H1 (cell line): ENCODE measurements at regions not wholly inside any gene's neighbourhood (a gene's known extent, or its start where the extent isn't known, plus 50 kb on each side); places are given as distances from the start of the nearest gene placed in this dataset.

Experiments
- CTCF ChIA-PET: fragments of 300-600 bp; sonication (Branson Sonifier 250); formaldehyde crosslinking; loops from one replicate; lab custom pipeline; 2021; ENCODE audit not compliant: partially characterized antibody; lab: Charles Lee
- POLR2A ChIA-PET: fragments of 300-600 bp; sonication (Branson Sonifier 250); formaldehyde crosslinking; loops from one replicate; lab custom pipeline; 2021; ENCODE audit warnings: inconsistent platforms; ENCODE audit not compliant: partially characterized antibody; lab: Charles Lee
- DNase-seq, 2 experiments: peaks; one replicate each; pipeline versions ENCODE4 v3.0.0 to v3.0.0-alpha.2; 2010 to 2022; ENCODE audit warnings: low spot score in 2 of 2, low read depth in 1 of 2, mixed read lengths in 1 of 2
- FAIRE-seq: peaks from 2 replicates; lab custom pipeline; 2011; peaks lifted over from hg19 to GRCh38; lab: Jason Lieb, UNC
- H2AFZ ChIP-seq: 2 replicates; pipeline ENCODE4 v1.8.1; 2012; ENCODE audit warnings: low read length, inconsistent platforms
- H2AK5ac ChIP-seq: 2 replicates; pipeline ENCODE4 v1.6.1; 2013; ENCODE audit warnings: low read depth, low read length
- H2BK120ac ChIP-seq: replicated peaks from 2 replicates; pipeline ENCODE3; 2013; ENCODE audit warnings: low read depth, low read length, inconsistent platforms
- H2BK12ac ChIP-seq: 2 replicates; pipeline ENCODE4 v1.6.1; 2013; ENCODE audit warnings: low read depth, low read length
- H2BK15ac ChIP-seq: 2 replicates; pipeline ENCODE4 v1.6.1; 2013; ENCODE audit warnings: low read length
- H2BK20ac ChIP-seq: 2 replicates; pipeline ENCODE4 v1.6.1; 2013; ENCODE audit warnings: low read length
- H2BK5ac ChIP-seq: 2 replicates; pipeline ENCODE4 v1.6.1; 2013; ENCODE audit warnings: low read depth, low read length
- H3K14ac ChIP-seq: 2 replicates; pipeline ENCODE4 v1.6.1; 2013; ENCODE audit warnings: inconsistent platforms; ENCODE audit not compliant: insufficient read length
- H3K18ac ChIP-seq: 2 replicates; pipeline ENCODE4 v1.6.1; 2013; ENCODE audit warnings: low read length; ENCODE audit errors: extremely low read depth
- H3K23ac ChIP-seq: 2 replicates; pipeline ENCODE4 v1.6.1; 2013; ENCODE audit warnings: inconsistent platforms; ENCODE audit not compliant: insufficient read length
- H3K23me2 ChIP-seq: 2 replicates; pipeline ENCODE4 v1.6.1; 2013; ENCODE audit warnings: low read depth, low read length
- H3K27ac ChIP-seq: 2 replicates; pipeline ENCODE4 v1.6.1; 2011; ENCODE audit warnings: low read depth, low read length, inconsistent platforms
- H3K27me3 ChIP-seq, 4 experiments: replicated peaks in 1 of 4; 1 replicate in 1 of 4; 2 replicates in 3 of 4; pipeline versions ENCODE4 v1.6.1 to v1.8.1; 2011 to 2013; ENCODE audit warnings: low read length in 3 of 4, mild to moderate bottlenecking in 3 of 4, inconsistent platforms in 2 of 4, mixed read lengths in 2 of 4, moderate library complexity in 1 of 4; ENCODE audit not compliant: control insufficient read depth in 3 of 4, insufficient read depth in 3 of 4; ENCODE audit errors: extremely low read depth in 1 of 4
- H3K36me3 ChIP-seq, 4 experiments: 2 replicates each; pipeline versions ENCODE4 v1.6.1 to v1.8.1; 2011 to 2013; ENCODE audit warnings: mild to moderate bottlenecking in 4 of 4, low read length in 3 of 4, moderate library complexity in 2 of 4, control low read depth in 1 of 4, inconsistent platforms in 1 of 4; ENCODE audit not compliant: insufficient read depth in 4 of 4, control insufficient read depth in 2 of 4
- H3K4ac ChIP-seq: replicated peaks from 2 replicates; pipeline ENCODE3; 2013; ENCODE audit warnings: low read length, low read depth, mixed read lengths, inconsistent platforms; ENCODE audit not compliant: insufficient read length
- H3K4me1 ChIP-seq, 4 experiments: replicated peaks in 1 of 4; 1 replicate in 1 of 4; 2 replicates in 3 of 4; pipeline versions ENCODE4 v1.6.1 to v1.8.1; 2011 to 2013; ENCODE audit warnings: low read length in 3 of 4, inconsistent platforms in 2 of 4, mixed read lengths in 1 of 4; ENCODE audit not compliant: insufficient read depth in 4 of 4, control insufficient read depth in 3 of 4
- H3K4me2 ChIP-seq, 2 experiments: 2 replicates each; pipeline versions ENCODE4 v1.6.1 to v1.8.1; 2011 to 2013; ENCODE audit warnings: low read depth in 2 of 2, low read length in 2 of 2, control low read depth in 1 of 2, inconsistent platforms in 1 of 2, mild to moderate bottlenecking in 1 of 2; ENCODE audit not compliant: insufficient read depth in 1 of 2
- H3K4me3 ChIP-seq, 4 experiments: fragments of 200-600, 300-600 bp in 1 of 4; sonication (generic), shearing (Covaris generic), sonication (Bioruptor Twin) in 1 of 4; 2 replicates each; pipeline versions ENCODE4 v1.5.1 to v1.8.1; 2011 to 2016; ENCODE audit warnings: low read length in 4 of 4, low read depth in 3 of 4, control low read depth in 2 of 4, inconsistent platforms in 2 of 4, mild to moderate bottlenecking in 2 of 4, mixed read lengths in 1 of 4, moderate library complexity in 1 of 4; ENCODE audit not compliant: insufficient read depth in 2 of 4; ENCODE audit errors: extremely low read depth in 1 of 4
- H3K56ac ChIP-seq: replicated peaks from 2 replicates; pipeline ENCODE3; 2013; ENCODE audit warnings: low read depth, mild to moderate bottlenecking, mixed read lengths, low read length, inconsistent platforms; ENCODE audit not compliant: insufficient read length
- H3K79me1 ChIP-seq: 2 replicates; pipeline ENCODE4 v1.6.1; 2013; ENCODE audit warnings: low read depth, low read length, control low read depth
- H3K79me2 ChIP-seq, 2 experiments: 2 replicates each; pipeline versions ENCODE4 v1.6.1 to v1.8.1; 2012 to 2013; ENCODE audit warnings: low read length in 2 of 2, mild to moderate bottlenecking in 2 of 2, inconsistent platforms in 1 of 2; ENCODE audit not compliant: insufficient read depth in 2 of 2, control insufficient read depth in 1 of 2
- H3K9ac ChIP-seq, 4 experiments: replicated peaks in 1 of 4; 1 replicate in 1 of 4; 2 replicates in 3 of 4; pipeline versions ENCODE4 v1.6.1 to v1.8.1; 2011 to 2013; ENCODE audit warnings: low read depth in 3 of 4, low read length in 3 of 4, control low read depth in 2 of 4, mild to moderate bottlenecking in 2 of 4, moderate library complexity in 2 of 4, inconsistent platforms in 1 of 4; ENCODE audit errors: extremely low read depth in 1 of 4
- H3K9me3 ChIP-seq, 2 experiments: 2 replicates each; pipeline versions ENCODE4 v1.6.1 to v1.8.1; 2012 to 2013; ENCODE audit warnings: mild to moderate bottlenecking in 2 of 2, moderate library complexity in 2 of 2, control low read depth in 1 of 2, inconsistent platforms in 1 of 2, low read depth in 1 of 2, low read length in 1 of 2, mixed read lengths in 1 of 2; ENCODE audit not compliant: insufficient read depth in 2 of 2
- H4K20me1 ChIP-seq, 2 experiments: replicated peaks in 1 of 2; 2 replicates each; pipeline versions ENCODE3 to v1.8.1; 2011 to 2013; ENCODE audit warnings: inconsistent platforms in 2 of 2, low read length in 2 of 2, mild to moderate bottlenecking in 1 of 2; ENCODE audit not compliant: insufficient read depth in 2 of 2, control insufficient read depth in 1 of 2
- H4K5ac ChIP-seq: 2 replicates; pipeline ENCODE4 v1.6.1; 2013; ENCODE audit warnings: low read length, low read depth, mixed read lengths, inconsistent platforms; ENCODE audit not compliant: insufficient read length
- H4K8ac ChIP-seq: 2 replicates; pipeline ENCODE4 v1.8.0; 2013; ENCODE audit warnings: mild to moderate bottlenecking, moderate library complexity, low read length, inconsistent platforms; ENCODE audit not compliant: insufficient read depth; ENCODE audit errors: extremely low read depth
- H4K91ac ChIP-seq: replicated peaks from 2 replicates; pipeline ENCODE3; 2013; ENCODE audit warnings: low read length, mixed read lengths, inconsistent platforms; ENCODE audit not compliant: insufficient read length
- CBX8 ChIP-seq: fragments of 300-800, 300-1000 bp; sonication (generic); IDR thresholded peaks from 2 replicates; pipeline ENCODE4 v1.7.1; 2016; ENCODE audit warnings: low read depth, low read length, borderline replicate concordance
- CHD1 ChIP-seq: IDR thresholded peaks from 2 replicates; pipeline ENCODE4 v1.6.1; 2012; ENCODE audit warnings: low read depth, low read length, improper control_type of control experiment
- CREB1 ChIP-seq: IDR thresholded peaks from 2 replicates; pipeline ENCODE4 v1.6.1; 2012; ENCODE audit warnings: inconsistent platforms
- CTBP2 ChIP-seq: IDR thresholded peaks from 2 replicates; pipeline ENCODE4 v1.7.0; 2011; ENCODE audit warnings: borderline replicate concordance, mild to moderate bottlenecking, moderate library complexity, mixed read lengths, low read length; ENCODE audit not compliant: insufficient read depth, insufficient read length
- EGR1 ChIP-seq: IDR thresholded peaks from 2 replicates; pipeline ENCODE4 v1.6.1; 2011; ENCODE audit warnings: low read depth, low read length, borderline replicate concordance
- GTF2F1 ChIP-seq: IDR thresholded peaks from 2 replicates; pipeline ENCODE4 v1.6.1; 2012; ENCODE audit warnings: low read depth, low read length, improper control_type of control experiment, borderline replicate concordance
- HDAC2 ChIP-seq, 2 experiments: fragments of 300-600 bp in 1 of 2; sonication (generic) in 1 of 2; IDR thresholded peaks; 2 replicates each; pipeline ENCODE4 v1.6.1; 2011 to 2012; ENCODE audit warnings: low read depth in 2 of 2, low read length in 2 of 2, mild to moderate bottlenecking in 2 of 2, moderate library complexity in 2 of 2, borderline replicate concordance in 1 of 2, inconsistent platforms in 1 of 2
- KDM1A ChIP-seq: fragments of 200-600, 300-600 bp; sonication (generic); IDR thresholded peaks from 2 replicates; pipeline ENCODE4 v1.7.1; 2016; ENCODE audit warnings: mild to moderate bottlenecking, low read length, borderline replicate concordance
- MAFK ChIP-seq: IDR thresholded peaks from 2 replicates; pipeline ENCODE4 v1.6.1; 2012; ENCODE audit warnings: low read depth, mild to moderate bottlenecking, improper control_type of control experiment, low read length
- SIX5 ChIP-seq: IDR thresholded peaks from 2 replicates; pipeline ENCODE4 v1.6.1; 2011; ENCODE audit warnings: mild to moderate bottlenecking, low read depth, low read length
- SRF ChIP-seq: IDR thresholded peaks from 2 replicates; pipeline ENCODE4 v1.6.1; 2011; ENCODE audit warnings: mild to moderate bottlenecking, low read depth, low read length, moderate library complexity
- TAF1 ChIP-seq: IDR thresholded peaks from 2 replicates; pipeline ENCODE4 v1.6.1; 2011; ENCODE audit warnings: mild to moderate bottlenecking, low read depth, low read length
- TAF7 ChIP-seq: optimal IDR thresholded peaks from 2 replicates; pipeline ENCODE3; 2011; ENCODE audit warnings: low read depth, mild to moderate bottlenecking, inconsistent platforms, low read length, moderate library complexity, borderline replicate concordance
- YY1 ChIP-seq: IDR thresholded peaks from 2 replicates; pipeline ENCODE4 v1.6.1; 2011; ENCODE audit warnings: low read depth, mild to moderate bottlenecking, low read length
- WGBS, 2 experiments: shearing (Covaris generic) in 1 of 2; methylation state at CpG; one replicate each; pipeline versions ENCODE4 v1.1.6 to v1.1.7; 2013 to 2015; ENCODE audit warnings: low lambda C conversion rate in 2 of 2, mixed read lengths in 2 of 2, inconsistent platforms in 1 of 2, low coverage in 1 of 2, missing lambda C conversion rate in 1 of 2; ENCODE audit not compliant: insufficient replicate concordance in 2 of 2, insufficient coverage in 1 of 2, insufficient read length in 1 of 2; ENCODE audit errors: extremely low coverage in 1 of 2, missing lambda C conversion rate in 1 of 2; 5-methylcytosine and 5-hydroxymethylcytosine counted together
- TF ChIP-seq, protein P1 (sequence below): IDR thresholded peaks from 2 replicates; pipeline ENCODE4 v1.6.1; 2011; ENCODE audit warnings: low read depth, mild to moderate bottlenecking, low read length; ENCODE audit not compliant: insufficient read depth

GRCh38 chr13:73429701-73430100 is 370.9 kb downstream of the KLF5 start:
- Histone ChIP-seq H4K20me1 (no peaks in the 10 kb centered on the region), H2BK5ac (no peak overlapping the region), H4K5ac (no peak overlapping the region), H2BK15ac (no peak overlapping the region), H4K91ac (no peak overlapping the region), H2AFZ (no peak overlapping the region), H3K9ac (no peak overlapping the region), H3K4ac (no peak overlapping the region), H2AK5ac (no peak overlapping the region), H2BK120ac (no peak overlapping the region), H3K9me3 (no peaks in the 10 kb centered on the region), H3K27me3 (no peaks in the 10 kb centered on the region), H3K18ac (no peak overlapping the region), H3K23ac (no peak overlapping the region), H3K27ac (no peak overlapping the region), H4K8ac (no peak overlapping the region), H2BK20ac (no peak overlapping the region), H3K4me2 (no peak overlapping the region), H3K14ac (no peak overlapping the region), H3K79me2 (no peaks in the 10 kb centered on the region), H3K4me3 (no peak overlapping the region), H2BK12ac (no peak overlapping the region), H3K4me1 (no peaks in the 10 kb centered on the region), H3K56ac (no peak overlapping the region), H3K23me2 (no peaks in the 10 kb centered on the region), H3K79me1 (no peaks in the 10 kb centered on the region), H3K36me3 (no peaks in the 10 kb centered on the region)
- DNase-seq (no peak), FAIRE-seq (no peak)
- WGBS, 2 experiments: 90% methylated on average over 1 of the region's 1 CpG; no CpG with 5 or more reads in 1 of the 2 experiments
- CTCF ChIA-PET: interaction anchor here (1.1 to 1.4 kb wide), 2 partner anchors 9 to 13 kb away, joined by 3 to 5 read pairs; no protein-coding TSS in a partner anchor
- POLR2A ChIA-PET: no interaction called here
- TF ChIP-seq KDM1A (no peak), GTF2F1 (no peak), TAF7 (no peak), EGR1 (no peak), CREB1 (no peak), SRF (no peak), CTBP2 (no peak), MAFK (no peak), CBX8 (no peak), HDAC2 (IDR thresholded peaks at IDR 0.05; ENCODE audit: borderline replicate concordance in 1 of 2, low read depth in 2 of 2, low read length in 2 of 2) (no peak), CHD1 (no peak), YY1 (no peak), TAF1 (no peak), SIX5 (no peak)
- TF ChIP-seq, protein P1, sequence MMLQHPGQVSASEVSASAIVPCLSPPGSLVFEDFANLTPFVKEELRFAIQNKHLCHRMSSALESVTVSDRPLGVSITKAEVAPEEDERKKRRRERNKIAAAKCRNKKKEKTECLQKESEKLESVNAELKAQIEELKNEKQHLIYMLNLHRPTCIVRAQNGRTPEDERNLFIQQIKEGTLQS: no peak
